ENCODE measurements at regions not wholly inside any gene's neighbourhood (a gene's known extent, or its start where the extent isn't known, plus 50 kb on each side); places are given as distances from the start of the nearest gene placed in this dataset.

GRCh38 chr14:71270111-71270510, 362.9 kb downstream of the PCNX1 start:
- no peaks in the 10 kb centered on the region for H3K4me1 ChIP-seq
- ATAC-seq (no peak), DNase-seq (no peak)
- intact Hi-C loops (cut with DNase I), result no loop called here
- WGBS, 2 donors, result 94 to 95% methylated on average over 1 of the region's 1 CpG
- H3K4me3 ChIP-seq, result no peak overlapping the region
- TF ChIP-seq, protein P1, sequence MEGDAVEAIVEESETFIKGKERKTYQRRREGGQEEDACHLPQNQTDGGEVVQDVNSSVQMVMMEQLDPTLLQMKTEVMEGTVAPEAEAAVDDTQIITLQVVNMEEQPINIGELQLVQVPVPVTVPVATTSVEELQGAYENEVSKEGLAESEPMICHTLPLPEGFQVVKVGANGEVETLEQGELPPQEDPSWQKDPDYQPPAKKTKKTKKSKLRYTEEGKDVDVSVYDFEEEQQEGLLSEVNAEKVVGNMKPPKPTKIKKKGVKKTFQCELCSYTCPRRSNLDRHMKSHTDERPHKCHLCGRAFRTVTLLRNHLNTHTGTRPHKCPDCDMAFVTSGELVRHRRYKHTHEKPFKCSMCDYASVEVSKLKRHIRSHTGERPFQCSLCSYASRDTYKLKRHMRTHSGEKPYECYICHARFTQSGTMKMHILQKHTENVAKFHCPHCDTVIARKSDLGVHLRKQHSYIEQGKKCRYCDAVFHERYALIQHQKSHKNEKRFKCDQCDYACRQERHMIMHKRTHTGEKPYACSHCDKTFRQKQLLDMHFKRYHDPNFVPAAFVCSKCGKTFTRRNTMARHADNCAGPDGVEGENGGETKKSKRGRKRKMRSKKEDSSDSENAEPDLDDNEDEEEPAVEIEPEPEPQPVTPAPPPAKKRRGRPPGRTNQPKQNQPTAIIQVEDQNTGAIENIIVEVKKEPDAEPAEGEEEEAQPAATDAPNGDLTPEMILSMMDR (IDR thresholded peaks at IDR 0.05), result no peak
- H3K36me3 ChIP-seq (replicated peaks in 1 of 2; ENCODE audit: insufficient read depth in 1 of 2, low read depth in 2 of 2), result no peaks in the 10 kb centered on the region
- H3K27me3 ChIP-seq, result no peaks in the 10 kb centered on the region
- no peaks in the 10 kb centered on the region for H3K9me3 ChIP-seq
- no peak overlapping the region for H3K27ac ChIP-seq

DNA sequence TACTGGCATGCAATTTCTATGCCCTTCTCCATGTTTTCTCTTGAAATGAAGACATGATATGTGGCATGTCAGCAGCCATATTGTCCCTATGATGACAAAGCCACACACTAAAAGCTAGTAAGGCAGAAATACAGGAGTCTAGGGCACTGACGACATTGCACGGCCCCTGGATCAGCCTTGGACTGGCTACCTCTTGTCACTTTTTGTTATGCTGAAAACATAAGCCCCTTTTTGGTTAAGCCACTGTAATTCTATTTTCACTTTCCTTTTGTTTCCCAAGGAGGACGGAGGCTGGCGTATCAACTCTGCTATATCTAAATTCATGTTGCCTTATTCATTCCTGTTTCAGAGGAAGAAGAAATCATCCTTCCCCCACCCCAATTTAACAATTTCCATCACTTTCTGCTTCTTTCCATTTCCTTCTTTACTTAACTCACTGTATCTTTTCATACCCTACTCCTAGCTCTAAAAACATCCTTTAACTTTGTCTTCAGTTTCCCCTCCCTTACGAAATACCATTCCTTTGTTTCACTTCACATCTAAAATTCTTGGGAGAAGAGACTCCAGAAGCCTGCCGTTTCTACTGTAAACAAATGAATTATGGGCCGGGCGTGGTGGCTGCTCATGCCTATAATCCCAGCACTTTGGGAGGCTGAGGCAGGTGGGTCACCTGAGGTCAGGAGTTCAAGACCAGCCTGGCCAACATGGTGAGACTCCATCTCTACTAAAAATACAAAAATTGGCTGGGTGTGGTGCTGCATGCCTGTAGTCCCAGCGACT, 364.1 kb downstream of the PCNX1 start:
- Histone ChIP-seq H3K4me3 (no peak overlapping the region), H3K36me3 (replicated peaks in 1 of 2; ENCODE audit: insufficient read depth in 1 of 2, low read depth in 2 of 2) (no peaks in the 10 kb centered on the region), H3K27ac (no peak overlapping the region), H3K4me1 (no peaks in the 10 kb centered on the region), H3K9me3 (no peaks in the 10 kb centered on the region), H3K27me3 (no peaks in the 10 kb centered on the region)
- TF ChIP-seq, protein P1 (IDR thresholded peaks at IDR 0.05), result no peak
- no peak for TF ChIP-seq POLR2A (IDR thresholded peaks at IDR 0.05)
- intact Hi-C loops (cut with DNase I), result no loop called here
- ATAC-seq (no peak), DNase-seq (no peak)
- 79 to 82% methylated on average over 9 of the region's 9 CpGs for WGBS, 2 donors

DNA sequence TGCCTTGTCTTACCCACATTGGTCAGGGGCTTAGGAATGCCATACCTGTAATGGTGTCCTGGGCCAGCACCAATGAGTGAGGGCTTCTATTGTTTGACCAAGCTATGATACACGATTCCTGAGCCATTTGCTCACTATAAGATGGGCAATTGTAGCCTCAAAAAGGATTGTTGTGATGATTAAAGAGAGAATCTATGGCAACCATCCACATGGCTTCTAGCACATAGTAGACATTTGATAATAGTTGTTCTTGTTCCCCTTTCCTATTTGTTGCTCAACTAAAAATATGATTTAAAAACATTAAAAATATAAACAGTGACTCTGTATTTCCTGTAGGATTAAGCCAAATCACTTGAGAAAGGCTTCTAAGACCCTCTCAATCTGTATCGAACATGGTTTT, 366.1 kb downstream of the PCNX1 start:
- TF ChIP-seq POLR2A (IDR thresholded peaks at IDR 0.05), result no peak
- TF ChIP-seq, protein P1 (IDR thresholded peaks at IDR 0.05), result no peak
- intact Hi-C loops (cut with DNase I), result no loop called here
- Histone ChIP-seq H3K27me3 (no peaks in the 10 kb centered on the region), H3K36me3 (replicated peaks in 1 of 2; ENCODE audit: insufficient read depth in 1 of 2, low read depth in 2 of 2) (no peaks in the 10 kb centered on the region), H3K4me1 (no peaks in the 10 kb centered on the region), H3K27ac (no peak overlapping the region), H3K4me3 (no peak overlapping the region), H3K9me3 (no peaks in the 10 kb centered on the region)
- 58 to 62% methylated on average over 2 of the region's 2 CpGs for WGBS, 2 donors
- DNase-seq (no peak), ATAC-seq (no peak)

GRCh38 chr14:71284048-71284447, 376.8 kb downstream of the PCNX1 start:
- Histone ChIP-seq H3K9me3 (no peaks in the 10 kb centered on the region), H3K27ac (no peak overlapping the region), H3K4me1 (no peaks in the 10 kb centered on the region), H3K27me3 (no peaks in the 10 kb centered on the region), H3K36me3 (replicated peaks in 1 of 2; ENCODE audit: insufficient read depth in 1 of 2, low read depth in 2 of 2) (no peaks in the 10 kb centered on the region), H3K4me3 (no peak overlapping the region)
- intact Hi-C loops (cut with DNase I), result no loop called here
- ATAC-seq (no peak), DNase-seq (no peak)
- TF ChIP-seq, protein P1 (IDR thresholded peaks at IDR 0.05), result no peak
- no peak for TF ChIP-seq POLR2A (IDR thresholded peaks at IDR 0.05)
- WGBS, 2 donors, result 63 to 67% methylated on average over 2 of the region's 2 CpGs

DNA sequence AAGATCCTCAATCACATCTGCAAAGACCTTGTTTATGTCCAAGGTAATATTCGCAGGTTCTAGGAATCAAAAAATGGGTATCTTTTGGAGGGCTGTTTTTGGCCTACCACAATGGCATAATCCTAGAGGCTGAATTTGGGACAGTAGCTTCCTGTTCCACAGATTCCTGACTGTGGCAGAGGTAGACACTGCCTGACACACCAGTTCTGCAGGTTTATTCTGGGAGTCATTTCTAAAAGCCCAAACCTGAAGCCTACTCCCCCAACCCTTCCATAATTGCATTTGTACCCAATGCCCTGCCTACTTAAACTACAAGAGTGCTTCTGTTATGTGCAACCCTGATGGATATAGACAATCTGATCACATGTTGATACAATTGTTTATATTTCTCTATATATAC, 378.9 kb downstream of the PCNX1 start:
- DNase-seq (no peak), ATAC-seq (no peak)
- Histone ChIP-seq H3K27me3 (no peaks in the 10 kb centered on the region), H3K27ac (no peak overlapping the region), H3K9me3 (no peaks in the 10 kb centered on the region), H3K36me3 (replicated peaks in 1 of 2; ENCODE audit: insufficient read depth in 1 of 2, low read depth in 2 of 2) (no peaks in the 10 kb centered on the region), H3K4me3 (no peak overlapping the region), H3K4me1 (no peaks in the 10 kb centered on the region)
- WGBS, 2 donors, result 95 to 100% methylated on average over 1 of the region's 1 CpG
- TF ChIP-seq, protein P1 (IDR thresholded peaks at IDR 0.05), result no peak
- TF ChIP-seq POLR2A (IDR thresholded peaks at IDR 0.05), result no peak
- intact Hi-C loops (cut with DNase I), result no loop called here

Data from body of pancreas (tissue), 4 donors.